H1 (cell line): ENCODE measurements at regions not wholly inside any gene's neighbourhood (a gene's known extent, or its start where the extent isn't known, plus 50 kb on each side); places are given as distances from the start of the nearest gene placed in this dataset.

Experiments
- RAD21 ChIP-seq, 2 experiments: IDR thresholded peaks in 1 of 2; conservative IDR thresholded peaks in 1 of 2; 2 replicates each; pipeline ENCODE4 v1.6.1; 2011; ENCODE audit warnings: low read depth in 2 of 2, low read length in 2 of 2, improper control_type of control experiment in 1 of 2, inconsistent platforms in 1 of 2, mild to moderate bottlenecking in 1 of 2, moderate library complexity in 1 of 2
- SIX5 ChIP-seq: IDR thresholded peaks from 2 replicates; pipeline ENCODE4 v1.6.1; 2011; ENCODE audit warnings: mild to moderate bottlenecking, low read depth, low read length

DNA sequence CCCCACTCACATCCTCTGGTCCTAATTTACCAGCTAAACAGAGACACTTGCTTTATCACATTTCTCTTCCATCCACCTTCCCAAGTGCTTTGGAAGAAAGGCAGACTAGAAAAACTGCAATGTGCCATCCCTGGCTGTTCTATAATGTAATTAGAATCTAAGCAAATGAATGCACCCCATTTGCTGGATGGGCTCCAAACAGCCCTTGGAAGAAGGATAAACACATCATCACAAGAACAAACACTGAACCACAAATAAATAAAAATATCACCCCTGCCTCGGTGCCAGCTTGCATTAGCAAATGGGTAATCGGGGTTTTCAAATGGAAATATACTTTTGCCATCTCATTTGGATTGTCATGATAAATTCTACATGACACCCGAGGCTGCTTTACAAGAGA lies 296.6 kb upstream of the ISX start (continued):
- TF ChIP-seq RAD21 (IDR thresholded peaks at IDR 0.05 in 1 of 2, conservative IDR thresholded peaks at IDR 0.05 in 1 of 2; ENCODE audit: low read depth in 2 of 2, low read length in 2 of 2) (no peak), SIX5 (no peak)
